Stimulated activated CD4-positive, alpha-beta T cell treated with anti-CD3 and anti-CD28 coated beads, Interleukin-4, amount 100 ng/mL, for 24 hours (primary cell): ENCODE measurements at regions not wholly inside any gene's neighbourhood (a gene's known extent, or its start where the extent isn't known, plus 50 kb on each side); places are given as distances from the start of the nearest gene placed in this dataset.
"Not testable (repeated sequence)": the region's sequence is repeated elsewhere in the genome, so short reads cannot be mapped to it uniquely, and the experiment has no call there.

Experiments
- DNase-seq: peaks from one replicate; pipeline ENCODE4 v3.0.0-alpha.2; 2020

DNA sequence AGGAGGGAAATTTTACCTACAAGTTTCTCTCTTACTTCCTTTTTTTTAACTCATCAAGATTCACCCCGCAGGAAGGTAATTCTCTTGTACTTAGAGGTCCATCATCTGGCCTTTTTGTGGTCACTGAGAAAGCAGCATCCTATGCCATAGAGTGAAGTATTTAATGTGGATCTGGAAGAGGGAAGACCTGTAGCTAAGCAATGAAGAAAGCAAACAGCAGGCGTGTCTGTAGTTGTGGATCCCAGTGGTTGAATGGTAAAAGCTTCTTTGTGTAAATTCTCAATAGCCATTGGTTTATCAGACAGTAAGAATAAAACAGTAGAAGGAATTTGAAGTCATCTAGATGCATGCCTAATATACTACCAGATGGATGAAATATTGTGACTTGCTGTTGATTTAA, 196.4 kb downstream of the ANKRD7 start:
- no peak for DNase-seq

- DNase-seq = no peak
Observed at GRCh38 chr7:118429141-118429540, 204.6 kb downstream of the ANKRD7 start.

DNA sequence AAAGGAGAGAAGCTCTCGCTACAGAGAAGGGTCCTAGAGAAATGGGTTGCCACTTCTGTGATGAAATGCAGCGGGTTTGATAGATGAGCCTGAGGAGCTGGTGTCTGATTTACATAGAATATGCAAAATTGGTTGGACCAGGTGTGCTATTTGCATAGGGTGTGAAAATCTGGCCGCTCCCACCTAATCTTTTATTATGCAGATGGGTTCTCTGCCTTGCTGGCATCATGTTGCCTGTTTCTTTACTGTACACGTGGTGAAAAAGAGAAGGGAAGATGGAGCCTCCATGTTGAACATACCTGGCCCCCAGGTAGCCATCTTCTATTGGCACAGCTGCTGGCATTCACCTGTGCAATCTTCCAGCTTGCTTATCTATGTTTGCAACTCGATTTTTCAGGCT, 212.2 kb downstream of the ANKRD7 start:
- DNase-seq = no peak

DNA sequence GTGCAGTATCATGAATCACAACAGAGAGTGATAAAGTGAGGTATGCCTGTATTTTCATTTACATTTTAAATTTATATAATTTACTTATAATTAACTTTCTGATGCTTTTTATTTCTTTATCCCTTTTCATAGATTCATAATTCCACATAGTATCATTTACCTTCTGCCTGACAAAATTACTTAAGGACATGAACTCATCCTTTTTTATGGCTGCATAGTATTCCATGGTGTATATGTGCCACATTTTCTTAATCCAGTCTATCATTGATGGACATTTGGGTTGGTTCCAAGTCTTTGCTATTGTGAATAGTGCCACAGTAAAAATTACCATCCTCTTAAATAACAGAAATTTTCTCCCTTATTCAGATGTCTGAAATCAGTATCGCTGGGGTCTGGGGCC, 224.5 kb downstream of the ANKRD7 start:
- not testable (repeated sequence) for DNase-seq

DNA sequence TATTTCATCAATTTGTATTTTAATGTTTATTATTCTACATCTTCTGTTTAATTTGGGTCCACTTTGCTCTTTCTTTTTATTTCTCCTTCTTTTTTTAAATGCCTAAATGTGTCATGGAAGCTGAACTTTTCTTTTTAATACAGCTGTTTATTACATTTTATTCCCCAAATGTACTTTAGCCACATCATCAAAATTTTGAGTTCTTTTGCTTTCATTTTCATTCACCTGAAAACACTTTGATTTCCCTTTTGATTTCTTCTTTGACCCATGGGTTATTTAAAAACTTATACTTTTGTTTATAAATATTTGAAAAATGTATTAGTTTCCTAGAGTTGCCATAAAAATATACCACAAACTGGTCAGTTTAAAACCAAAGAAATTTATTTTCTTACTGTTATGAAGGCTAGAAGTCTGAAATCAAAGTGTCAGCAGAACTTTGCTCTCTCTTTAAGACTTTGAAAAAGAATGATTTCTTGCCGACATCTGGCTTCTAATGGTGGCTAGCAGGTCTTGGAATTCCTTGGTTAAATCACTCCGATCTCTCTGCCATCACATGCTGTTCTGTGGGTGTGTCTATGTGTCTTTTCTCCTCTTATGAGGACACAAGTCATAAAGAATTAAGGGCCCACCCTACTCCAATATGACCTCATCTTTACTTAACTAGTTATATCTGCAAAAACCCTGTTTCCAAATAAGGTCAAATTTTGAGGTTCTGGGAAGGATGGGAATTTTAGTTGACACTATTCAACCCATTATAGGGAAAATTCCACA, 225.5 kb downstream of the ANKRD7 start:
- no peak for DNase-seq

- no peak for DNase-seq
Observed at GRCh38 chr7:118452128-118452527, 227.6 kb downstream of the ANKRD7 start.

- DNase-seq = no peak
Observed at GRCh38 chr7:118467381-118467780, 242.9 kb downstream of the ANKRD7 start.

DNA sequence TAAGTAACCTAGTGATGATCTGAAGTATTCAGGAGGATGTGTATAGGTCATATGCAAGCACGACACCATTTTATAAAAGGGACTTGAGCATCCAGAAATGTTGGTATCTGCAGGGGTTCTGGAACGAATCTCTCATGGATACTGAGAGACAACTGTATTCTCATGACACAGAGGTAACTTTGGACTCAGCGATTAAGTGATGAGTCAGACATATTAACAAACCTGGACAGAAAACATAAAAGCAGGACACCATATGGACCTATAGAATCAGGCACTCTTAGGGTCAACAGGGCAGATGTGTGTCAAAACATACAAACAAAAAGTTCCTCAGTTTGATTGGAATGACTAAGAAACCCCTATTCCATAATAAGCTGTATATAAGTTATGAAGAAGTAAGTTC, 248.1 kb downstream of the ANKRD7 start:
- DNase-seq = no peak

DNA sequence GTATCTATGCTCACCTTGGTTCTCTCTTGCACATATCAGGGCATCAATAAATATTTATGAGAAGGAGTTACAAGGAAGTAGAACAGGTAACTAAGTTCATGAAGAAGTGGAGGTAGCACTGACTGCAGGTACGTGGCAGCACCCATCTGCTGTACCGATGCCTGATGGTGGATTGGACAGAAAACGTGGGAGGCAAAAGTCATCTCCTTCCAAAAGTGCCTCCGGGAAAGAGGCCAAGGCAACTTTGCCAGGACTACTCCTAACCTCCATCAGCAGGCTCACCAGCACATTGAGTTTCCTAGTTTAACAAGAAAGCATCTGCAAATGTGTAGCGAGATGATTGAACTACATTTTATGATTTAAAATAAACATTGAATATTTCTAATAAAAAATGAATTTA, 248.8 kb downstream of the ANKRD7 start:
- no peak for DNase-seq

- no peak for DNase-seq
Observed at GRCh38 chr7:118476036-118476435, 251.5 kb downstream of the ANKRD7 start.

- no peak for DNase-seq
Observed at GRCh38 chr7:118477036-118477435, 252.5 kb downstream of the ANKRD7 start.

DNA sequence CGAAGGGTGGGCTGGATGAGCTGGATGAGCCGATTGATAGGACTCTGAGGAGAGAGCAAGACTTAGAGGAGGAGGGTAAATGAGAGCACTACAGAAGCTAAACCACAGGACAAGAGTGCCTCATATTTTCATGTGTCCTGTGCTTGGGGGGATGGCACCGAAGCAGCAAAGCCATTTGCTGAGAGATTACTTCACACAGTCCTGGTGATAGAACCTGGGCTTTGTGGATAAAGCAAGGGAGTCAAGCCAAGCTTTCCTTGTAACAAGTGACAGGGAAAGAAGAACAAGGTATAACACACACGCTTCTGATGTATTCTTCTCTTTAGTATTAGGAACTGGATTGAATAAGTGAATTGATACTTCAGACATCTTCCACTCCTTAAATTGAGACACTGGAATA, 253.7 kb downstream of the ANKRD7 start:
- no peak for DNase-seq

DNA sequence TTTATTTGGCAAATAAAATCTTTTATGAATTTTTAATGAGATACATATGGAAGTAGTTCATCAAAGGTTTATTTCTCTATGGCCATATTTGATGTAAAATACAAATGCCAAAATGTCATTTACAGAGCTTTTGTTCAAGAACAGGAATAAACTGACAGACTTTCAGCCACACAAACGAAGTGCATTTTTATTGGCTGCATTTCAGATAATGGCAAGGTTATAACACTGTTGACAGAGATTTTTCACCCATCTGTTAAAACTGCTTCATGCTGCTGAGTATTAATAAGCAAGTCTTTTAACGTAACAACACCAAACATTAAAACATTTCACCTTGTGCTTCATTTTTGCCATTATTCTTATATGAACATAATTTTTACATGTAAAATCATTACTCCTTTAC, 254.4 kb downstream of the ANKRD7 start:
- DNase-seq = no peak

- no peak for DNase-seq
Observed at GRCh38 chr7:118492466-118492865, 268.0 kb downstream of the ANKRD7 start.

GRCh38 chr7:118496138-118496644, 271.7 kb downstream of the ANKRD7 start:
- no peak for DNase-seq

DNA sequence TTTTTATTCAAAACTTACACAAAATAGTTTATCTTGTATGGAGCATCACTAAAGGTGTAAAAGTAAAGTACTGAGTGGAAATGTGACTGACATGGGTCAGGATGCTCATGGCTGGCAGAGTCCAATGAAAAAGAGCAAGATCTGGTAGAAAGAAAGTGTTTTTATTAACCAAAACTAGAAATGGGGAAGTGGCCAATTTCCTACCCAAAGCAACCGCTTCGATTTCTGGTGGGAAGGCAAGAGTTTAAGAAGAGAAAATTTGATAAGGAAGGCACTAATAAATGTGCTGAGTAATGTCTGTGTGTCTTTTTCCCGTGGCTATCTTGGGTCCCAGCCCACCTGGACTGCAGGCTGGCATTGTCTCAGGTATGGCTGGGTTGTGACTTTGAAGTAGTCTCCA, 277.7 kb downstream of the ANKRD7 start:
- DNase-seq = no peak

GRCh38 chr7:118511146-118511545, 286.6 kb downstream of the ANKRD7 start:
- DNase-seq = no peak

DNA sequence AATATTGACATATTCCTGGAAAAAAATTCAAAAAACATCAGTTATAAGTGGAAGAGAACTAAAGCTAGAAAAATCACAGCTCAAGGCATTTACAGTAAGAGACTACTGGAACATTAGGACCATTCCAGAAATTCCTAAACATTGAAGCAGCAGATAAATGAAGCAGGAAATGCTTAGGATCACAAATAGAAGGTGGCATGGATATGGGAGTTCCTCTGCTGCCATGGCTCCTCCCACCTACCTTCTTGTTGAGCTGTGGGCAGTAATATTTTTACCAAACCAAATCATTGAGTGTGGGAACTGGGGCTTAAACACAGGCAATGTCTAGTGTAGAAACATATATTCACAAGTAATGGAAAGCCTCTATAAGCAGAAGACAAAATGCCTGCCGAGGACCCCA, 292.8 kb downstream of the ANKRD7 start:
- DNase-seq = no peak

DNA sequence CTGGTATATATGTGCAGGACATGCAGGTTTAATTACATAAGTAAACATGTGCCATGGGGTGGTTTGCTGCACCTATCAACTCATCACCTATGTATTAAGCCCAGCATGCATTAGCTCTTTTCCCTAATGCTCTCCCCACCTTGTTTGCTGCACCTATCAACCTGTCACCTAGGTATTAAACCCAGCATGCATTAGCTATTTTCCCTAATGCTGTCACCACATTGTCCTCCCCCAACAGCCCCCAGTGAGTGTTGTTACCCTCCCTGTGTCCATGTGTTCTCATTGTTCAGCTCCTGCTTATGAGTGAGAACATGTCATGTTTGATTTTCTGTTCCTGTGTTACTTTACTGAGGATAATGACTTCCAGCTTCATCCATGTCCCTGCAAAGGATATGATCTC, 300.5 kb downstream of the ANKRD7 start:
- DNase-seq = no peak

DNA sequence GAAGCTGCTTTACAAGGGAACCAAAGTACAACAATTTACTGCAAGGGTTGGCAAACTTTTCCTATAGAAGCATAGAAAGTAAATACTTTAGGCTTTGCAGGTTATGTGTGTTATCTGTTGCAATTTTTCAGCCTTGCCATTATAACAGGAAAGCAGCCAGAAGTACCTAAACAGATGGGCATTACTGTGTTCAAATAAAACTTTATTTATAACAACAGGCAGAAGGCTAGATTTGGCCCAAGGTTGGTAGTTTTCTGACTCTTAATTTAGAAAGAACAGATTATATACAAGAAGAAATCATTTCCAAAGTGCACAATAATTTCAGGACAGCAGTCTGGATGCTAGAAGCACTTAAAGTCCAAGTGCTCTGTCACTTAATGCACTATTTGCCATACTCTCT, 307.1 kb downstream of the ANKRD7 start:
- no peak for DNase-seq

DNA sequence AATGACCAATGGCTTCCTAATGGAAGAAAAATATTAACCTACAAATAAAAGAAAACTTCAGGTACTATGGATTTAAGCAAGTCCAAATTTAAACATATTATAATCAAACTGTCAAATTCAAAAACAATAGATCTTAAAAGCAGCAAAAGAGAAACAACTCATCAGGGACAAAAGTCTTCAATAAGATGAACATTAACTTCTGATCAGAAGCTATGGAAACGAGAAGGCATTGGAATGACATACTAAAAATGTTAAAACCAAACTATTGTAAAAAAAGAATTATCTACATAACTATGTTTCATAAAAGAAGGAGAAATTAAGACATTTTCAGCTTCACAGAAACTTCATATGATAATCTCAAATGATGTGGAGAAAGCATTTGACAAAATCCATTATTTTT, 334.7 kb downstream of the ANKRD7 start:
- DNase-seq = no peak

DNA sequence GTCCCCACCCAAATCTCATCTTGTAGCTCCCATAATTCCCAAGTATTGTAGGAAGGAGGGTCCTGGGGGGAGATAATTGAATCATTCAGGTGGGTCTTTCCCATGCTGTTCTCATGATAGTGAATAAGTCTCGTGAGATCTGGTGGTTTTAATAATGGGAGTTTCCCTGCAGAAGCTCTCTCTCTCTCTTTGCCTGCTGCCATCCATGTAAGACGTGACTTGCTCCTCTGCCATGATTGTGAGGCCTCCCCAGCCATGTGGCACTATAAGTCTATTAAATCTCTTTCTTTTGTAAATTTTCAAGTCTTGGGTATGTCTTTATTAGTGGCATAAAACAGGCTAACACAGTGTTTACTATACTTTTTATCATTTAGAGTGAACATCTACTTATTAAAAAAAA, 338.8 kb downstream of the ANKRD7 start:
- DNase-seq = no peak

GRCh38 chr7:118572604-118573003, 348.1 kb downstream of the ANKRD7 start:
- DNase-seq = no peak

DNA sequence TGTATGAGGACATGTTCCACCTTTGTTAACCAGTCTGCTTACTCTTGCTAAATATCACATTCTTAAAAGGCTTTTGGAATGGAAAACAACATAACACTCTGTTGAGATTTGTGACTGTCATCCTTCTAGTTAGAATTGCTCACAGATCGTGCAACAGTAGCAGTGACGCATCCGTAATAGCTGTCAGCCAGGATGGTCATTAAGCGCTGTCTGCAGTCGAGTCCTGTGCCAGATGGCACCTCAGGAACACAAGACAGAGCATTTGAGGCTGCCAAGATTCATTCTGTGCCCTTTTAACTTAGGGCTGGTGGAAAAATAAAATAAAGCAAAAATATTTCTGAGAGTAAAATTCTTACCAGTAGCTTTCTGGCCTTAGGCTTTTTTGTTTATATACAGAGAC, 348.6 kb downstream of the ANKRD7 start:
- DNase-seq = no peak

GRCh38 chr7:118575393-118575948, 351.0 kb downstream of the ANKRD7 start:
- DNase-seq = no peak
